Prostate gland (tissue), 2 donors: ENCODE measurements at regions not wholly inside any gene's neighbourhood (a gene's known extent, or its start where the extent isn't known, plus 50 kb on each side); places are given as distances from the start of the nearest gene placed in this dataset.

Experiments
- DNase-seq: peaks from one replicate; pipeline ENCODE4 v3.0.0-alpha.2; 2019; ENCODE audit warnings: low spot score
- H3K27ac ChIP-seq, 2 donors: fragments of 200-600 bp; sonication (generic); 2 replicates each; pipeline ENCODE4 v1.5.1; 2017 to 2019
- H3K27me3 ChIP-seq: fragments of 200-600 bp; sonication (generic); replicated peaks from 2 replicates; pipeline ENCODE4 v1.5.1; 2019; ENCODE audit not compliant: insufficient read depth
- H3K36me3 ChIP-seq, 2 donors: fragments of 200-600 bp; sonication (generic); 1 replicate in 1 of 2; 2 replicates in 1 of 2; pipeline versions ENCODE4 v1.5.1 to v1.8.1; 2017 to 2019
- H3K4me1 ChIP-seq: fragments of 200-600 bp; sonication (generic); replicated peaks from 2 replicates; pipeline ENCODE4 v1.5.1; 2019
- H3K4me3 ChIP-seq, 2 donors: fragments of 200-600 bp; sonication (generic); 2 replicates each; pipeline ENCODE4 v1.5.1; 2017 to 2019
- H3K9me3 ChIP-seq: fragments of 200-600 bp; sonication (generic); 2 replicates; pipeline ENCODE4 v1.5.1; 2017
- CTCF ChIP-seq, 4 experiments: fragments of 200-600 bp in 2 of 4; fragments of 450-650 bp in 2 of 4; sonication (generic) in 2 of 4; IDR thresholded peaks; 1 replicate in 3 of 4; 2 replicates in 1 of 4; pipeline ENCODE4 v1.5.1; 2016 to 2019; ENCODE audit warnings: antibody characterized with exemption in 4 of 4, mild to moderate bottlenecking in 2 of 4, moderate library complexity in 2 of 4
- POLR2A ChIP-seq: fragments of 450-650 bp; IDR thresholded peaks from one replicate; pipeline ENCODE4 v1.6.1; 2016; ENCODE audit warnings: antibody characterized with exemption, mild to moderate bottlenecking
- POLR2AphosphoS5 ChIP-seq: sonication (generic); formaldehyde crosslinking; IDR thresholded peaks from one replicate; pipeline ENCODE4 v1.6.1; 2017; ENCODE audit warnings: antibody characterized with exemption
- WGBS: methylation state at CpG from one replicate; pipeline ENCODE4 v1.1.5; 2018; 5-methylcytosine and 5-hydroxymethylcytosine counted together
- intact Hi-C: fragments of 100-400 bp; cut with DNase I; formaldehyde crosslinking; loops from one replicate; pipeline ENCODE4 v1.14.2; 2022

- intact Hi-C loops, result no loop called here
- Histone ChIP-seq H3K27ac (no peak overlapping the region), H3K27me3 (no peaks in the 10 kb centered on the region), H3K36me3 (no peaks in the 10 kb centered on the region), H3K4me3 (no peak overlapping the region), H3K9me3 (no peaks in the 10 kb centered on the region), H3K4me1 (no peaks in the 10 kb centered on the region)
- 94% methylated on average over 3 of the region's 3 CpGs for whole genome bisulfite sequencing
- TF ChIP-seq POLR2AphosphoS5 (no peak), CTCF (IDR thresholded peaks at IDR 0.05) (no peak), POLR2A (no peak)
- DNase-seq, result no peak
Observed at GRCh38 chr1:95650631-95651030, 416.6 kb downstream of the RWDD3 start.

- no peaks in the 10 kb centered on the region for H3K4me1 ChIP-seq
- DNase-seq, result no peak
- 74% methylated on average over 8 of the region's 8 CpGs for WGBS
- TF ChIP-seq POLR2AphosphoS5, result no peak
- no peak for TF ChIP-seq POLR2A
- TF ChIP-seq CTCF (IDR thresholded peaks at IDR 0.05), result no peak
- no peaks in the 10 kb centered on the region for H3K36me3 ChIP-seq
- no peaks in the 10 kb centered on the region for H3K9me3 ChIP-seq
- H3K27ac ChIP-seq, result no peak overlapping the region
- intact Hi-C loops, result no loop called here
- no peaks in the 10 kb centered on the region for H3K27me3 ChIP-seq
- no peak overlapping the region for H3K4me3 ChIP-seq
Observed at GRCh38 chr1:95652423-95652965, 418.5 kb downstream of the RWDD3 start.

- 82% methylated on average over 4 of the region's 4 CpGs for WGBS
- no peak for DNase-seq
Observed at GRCh38 chr1:95653618-95654017, 419.6 kb downstream of the RWDD3 start.

DNA sequence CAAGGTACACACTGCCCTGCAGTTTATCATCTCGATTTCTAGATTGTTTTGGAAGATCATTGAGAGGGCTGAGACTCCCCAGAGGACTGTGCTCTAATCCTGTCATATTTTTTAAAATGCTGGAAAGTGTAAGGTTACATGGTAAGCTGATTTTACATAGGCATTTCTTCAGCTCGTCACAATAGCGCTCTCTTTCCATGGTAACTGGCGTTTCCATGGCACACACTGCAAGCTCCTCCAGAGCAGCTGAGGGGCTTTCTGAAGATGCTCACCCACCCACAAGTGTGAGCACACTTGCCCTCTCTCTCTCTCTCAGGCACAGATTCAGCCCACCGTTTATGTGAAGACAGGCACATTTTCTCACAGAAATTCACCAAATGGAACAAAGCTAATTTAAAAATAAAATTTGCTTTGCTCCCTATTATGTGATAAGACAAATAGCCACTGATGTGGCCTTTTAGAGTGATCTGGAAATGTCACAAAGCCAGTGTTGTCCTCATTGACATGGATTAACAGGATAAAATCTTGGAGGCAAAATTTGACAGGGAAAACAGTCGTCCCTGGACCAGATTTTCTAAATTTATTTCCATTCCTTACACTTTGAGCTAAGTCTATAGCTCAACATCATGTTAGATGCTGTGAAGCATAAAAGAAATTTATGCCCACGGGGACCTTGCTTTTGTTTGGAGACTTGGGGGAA lies 421.5 kb downstream of the RWDD3 start:
- no peaks in the 10 kb centered on the region for H3K36me3 ChIP-seq
- H3K27ac ChIP-seq, result no peak overlapping the region
- WGBS, result 54% methylated on average over 7 of the region's 7 CpGs
- H3K9me3 ChIP-seq, result no peaks in the 10 kb centered on the region
- no peaks in the 10 kb centered on the region for H3K4me1 ChIP-seq
- no peak for DNase-seq
- no peaks in the 10 kb centered on the region for H3K27me3 ChIP-seq
- H3K4me3 ChIP-seq, result no peak overlapping the region
- no peak for TF ChIP-seq CTCF (IDR thresholded peaks at IDR 0.05)
- TF ChIP-seq POLR2A, result no peak
- TF ChIP-seq POLR2AphosphoS5, result no peak
- intact Hi-C loops, result no loop called here

More at GRCh38 chr1:95653618-95654017, 419.6 kb downstream of the RWDD3 start:
- Histone ChIP-seq H3K27ac (no peak overlapping the region), H3K27me3 (no peaks in the 10 kb centered on the region), H3K36me3 (no peaks in the 10 kb centered on the region), H3K4me3 (no peak overlapping the region), H3K4me1 (no peaks in the 10 kb centered on the region), H3K9me3 (no peaks in the 10 kb centered on the region)
- TF ChIP-seq CTCF (IDR thresholded peaks at IDR 0.05) (no peak), POLR2AphosphoS5 (no peak), POLR2A (no peak)
- intact Hi-C loops, result no loop called here

GRCh38 chr1:95657248-95657647 lies 423.2 kb downstream of the RWDD3 start:
- WGBS, result 80% methylated on average over 4 of the region's 4 CpGs
- DNase-seq, result no peak
- Histone ChIP-seq H3K9me3 (no peaks in the 10 kb centered on the region), H3K4me1 (no peaks in the 10 kb centered on the region), H3K4me3 (no peak overlapping the region), H3K27me3 (no peaks in the 10 kb centered on the region), H3K36me3 (no peaks in the 10 kb centered on the region), H3K27ac (no peak overlapping the region)
- intact Hi-C loops, result no loop called here
- TF ChIP-seq POLR2A, result no peak
- no peak for TF ChIP-seq CTCF (IDR thresholded peaks at IDR 0.05)
- TF ChIP-seq POLR2AphosphoS5, result no peak
